Stimulated activated CD4-positive, alpha-beta T cell treated with anti-CD3 and anti-CD28 coated beads, Interleukin-1b, Interleukin-23, amount 100 ng/mL, for 24 hours (primary cell): ENCODE measurements at regions not wholly inside any gene's neighbourhood (a gene's known extent, or its start where the extent isn't known, plus 50 kb on each side); places are given as distances from the start of the nearest gene placed in this dataset.
"Not testable (repeated sequence)": the region's sequence is repeated elsewhere in the genome, so short reads cannot be mapped to it uniquely, and the experiment has no call there.

ENCODE experiments used
- DNase-seq, 4 experiments: peaks; one replicate each; pipeline ENCODE4 v3.0.0-alpha.2; 2020; ENCODE audit warnings: low read depth in 4 of 4, low spot score in 1 of 4

GRCh38 chr17:26936645-26937044 is 357.3 kb upstream of the WSB1 start:
- DNase-seq: not testable (repeated sequence)

GRCh38 chr17:26937750-26938322 is 356.1 kb upstream of the WSB1 start:
- not testable (repeated sequence) for DNase-seq

- not testable (repeated sequence) for DNase-seq
Observed at GRCh38 chr17:26939755-26940154, 354.2 kb upstream of the WSB1 start.

GRCh38 chr17:26940587-26940986 is 353.3 kb upstream of the WSB1 start:
- not testable (repeated sequence) for DNase-seq

GRCh38 chr17:26962255-26963162 is 331.4 kb upstream of the WSB1 start:
- DNase-seq: no peak

GRCh38 chr17:26963163-26963503 is 330.8 kb upstream of the WSB1 start:
- no peak for DNase-seq

GRCh38 chr17:26965898-26966624 is 327.9 kb upstream of the WSB1 start:
- not testable (repeated sequence) for DNase-seq

- DNase-seq: not testable (repeated sequence)
Observed at GRCh38 chr17:26966625-26967179, 327.2 kb upstream of the WSB1 start.

GRCh38 chr17:26981845-26982425 is 312.0 kb upstream of the WSB1 start:
- DNase-seq: not testable (repeated sequence)

GRCh38 chr17:26982563-26982962 is 311.4 kb upstream of the WSB1 start:
- not testable (repeated sequence) for DNase-seq

- DNase-seq: not testable (repeated sequence)
Observed at GRCh38 chr17:26987851-26988250, 306.1 kb upstream of the WSB1 start.

- DNase-seq: not testable (repeated sequence)
Observed at GRCh38 chr17:26994648-26995047, 299.3 kb upstream of the WSB1 start.

GRCh38 chr17:26996146-26996916 is 297.6 kb upstream of the WSB1 start:
- DNase-seq: not testable (repeated sequence)

- DNase-seq: not testable (repeated sequence)
Observed at GRCh38 chr17:27007734-27008531, 286.0 kb upstream of the WSB1 start.

- no peak for DNase-seq
Observed at GRCh38 chr17:27009087-27009486, 284.8 kb upstream of the WSB1 start.

- not testable (repeated sequence) for DNase-seq
Observed at GRCh38 chr17:27010138-27010537, 283.8 kb upstream of the WSB1 start.

GRCh38 chr17:27030552-27030951 is 263.4 kb upstream of the WSB1 start:
- DNase-seq: not testable (repeated sequence)

- DNase-seq: no peak
Observed at GRCh38 chr17:27038676-27039075, 255.2 kb upstream of the WSB1 start.

- DNase-seq: not testable (repeated sequence)
Observed at GRCh38 chr17:27045039-27045438, 248.9 kb upstream of the WSB1 start.
